Liver (tissue), 8 donors: ENCODE measurements at regions not wholly inside any gene's neighbourhood (a gene's known extent, or its start where the extent isn't known, plus 50 kb on each side); places are given as distances from the start of the nearest gene placed in this dataset.

Experiments used
- DNase-seq: peaks from one replicate; pipeline ENCODE4 v3.0.0-alpha.2; 2017; ENCODE audit warnings: low spot score
- H3K27ac ChIP-seq, 2 donors: one replicate each; pipeline ENCODE4 v1.7.0; 2013; ENCODE audit warnings: inconsistent platforms in 2 of 2, low read length in 2 of 2, control low read depth in 1 of 2, low read depth in 1 of 2, mild to moderate bottlenecking in 1 of 2
- H3K27me3 ChIP-seq, 4 donors: one replicate each; pipeline versions ENCODE4 v1.6.1 to v1.7.0; 2013; ENCODE audit warnings: low read length in 3 of 4, inconsistent platforms in 1 of 4, mild to moderate bottlenecking in 1 of 4, moderate library complexity in 1 of 4; ENCODE audit not compliant: control insufficient read depth in 4 of 4, insufficient read depth in 4 of 4
- H3K36me3 ChIP-seq, 4 donors: one replicate each; pipeline versions ENCODE4 v1.6.1 to v1.7.0; 2013; ENCODE audit warnings: low read length in 3 of 4, mild to moderate bottlenecking in 3 of 4, low read depth in 1 of 4, moderate library complexity in 1 of 4; ENCODE audit not compliant: control insufficient read depth in 4 of 4, insufficient read depth in 3 of 4
- H3K4me1 ChIP-seq, 4 donors: one replicate each; pipeline versions ENCODE4 v1.6.1 to v1.7.0; 2013; ENCODE audit warnings: low read length in 3 of 4, mild to moderate bottlenecking in 3 of 4, moderate library complexity in 1 of 4; ENCODE audit not compliant: control insufficient read depth in 4 of 4, insufficient read depth in 4 of 4
- H3K4me3 ChIP-seq, 3 donors: one replicate each; pipeline versions ENCODE4 v1.6.1 to v1.7.0; 2013; ENCODE audit warnings: low read length in 3 of 3, control low read depth in 1 of 3, low read depth in 1 of 3, mild to moderate bottlenecking in 1 of 3
- H3K9ac ChIP-seq, 2 donors: one replicate each; pipeline ENCODE4 v1.7.0; 2013; ENCODE audit warnings: low read length in 2 of 2, mild to moderate bottlenecking in 2 of 2, moderate library complexity in 2 of 2, control low read depth in 1 of 2, low read depth in 1 of 2
- H3K9me3 ChIP-seq, 4 donors: one replicate each; pipeline versions ENCODE4 v1.6.1 to v1.7.0; 2013; ENCODE audit warnings: low read length in 3 of 4; ENCODE audit not compliant: control insufficient read depth in 4 of 4
- CTCF ChIP-seq: fragments of 150-350 bp; IDR thresholded peaks from 2 replicates; pipeline ENCODE4 v1.5.1; 2017; ENCODE audit warnings: improper control_type of control experiment, low read depth, low read length; ENCODE audit not compliant: missing input control
- EGR1 ChIP-seq, 2 donors: IDR thresholded peaks; 2 replicates each; pipeline ENCODE4 v1.6.1; 2016 to 2018; ENCODE audit warnings: antibody characterized with exemption in 2 of 2, low read depth in 2 of 2
- FOXA1 ChIP-seq: IDR thresholded peaks from 2 replicates; pipeline ENCODE4 v1.6.1; 2016; ENCODE audit warnings: antibody characterized with exemption
- HNF4G ChIP-seq: IDR thresholded peaks from 2 replicates; pipeline ENCODE4 v1.6.1; 2016; ENCODE audit warnings: antibody characterized with exemption
- MAX ChIP-seq: IDR thresholded peaks from 2 replicates; pipeline ENCODE4 v1.6.1; 2016; ENCODE audit warnings: antibody characterized with exemption
- NR2F2 ChIP-seq: IDR thresholded peaks from 2 replicates; pipeline ENCODE4 v1.6.1; 2016; ENCODE audit warnings: antibody characterized with exemption
- RAD21 ChIP-seq, 2 donors: IDR thresholded peaks; 2 replicates each; pipeline ENCODE4 v1.6.1; 2016; ENCODE audit warnings: antibody characterized with exemption in 2 of 2, mild to moderate bottlenecking in 2 of 2
- REST ChIP-seq: IDR thresholded peaks from 2 replicates; pipeline ENCODE4 v1.6.1; 2016; ENCODE audit warnings: antibody characterized with exemption, mild to moderate bottlenecking
- SP1 ChIP-seq: IDR thresholded peaks from 2 replicates; pipeline ENCODE4 v1.6.1; 2018; ENCODE audit warnings: antibody characterized with exemption, mild to moderate bottlenecking
- WGBS: extraction: QIAGEN DNeasy Blood & Tissue Kit; methylation state at CpG from one replicate; pipeline ENCODE4 v1.1.7; 2013; 5-methylcytosine and 5-hydroxymethylcytosine counted together
- donor health status: healthy.
- donor health status: healthy.
- donor health status: healthy.
- donor health status: healthy.
- donor health status: healthy.

- TF ChIP-seq CTCF (no peak), NR2F2 (no peak), SP1 (no peak)
Measured at GRCh38 chr14:84040101-84040500, 1489.8 kb upstream of the FLRT2 start (continued).

- H3K27ac ChIP-seq: no peak overlapping the region
- H3K27me3 ChIP-seq: no peaks in the 10 kb centered on the region
- H3K9ac ChIP-seq: no peak overlapping the region
- no peaks in the 10 kb centered on the region for H3K36me3 ChIP-seq
- H3K9me3 ChIP-seq: no peaks in the 10 kb centered on the region
- no peak overlapping the region for H3K4me3 ChIP-seq
- no peaks in the 10 kb centered on the region for H3K4me1 ChIP-seq
- DNase-seq: no peak
- no peak for TF ChIP-seq MAX
- TF ChIP-seq RAD21 (IDR thresholded peaks at IDR 0.05): no peak
- no peak for TF ChIP-seq SP1
- no peak for TF ChIP-seq REST
- 82% methylated on average over 2 of the region's 2 CpGs for WGBS
Measured at GRCh38 chr14:84041421-84041820, 1488.5 kb upstream of the FLRT2 start.

- no peak overlapping the region for H3K9ac ChIP-seq
- TF ChIP-seq FOXA1: no peak
- no peak overlapping the region for H3K4me3 ChIP-seq
- no peak for DNase-seq
- no peak overlapping the region for H3K27ac ChIP-seq
- H3K4me1 ChIP-seq: no peaks in the 10 kb centered on the region
- no peaks in the 10 kb centered on the region for H3K9me3 ChIP-seq
- H3K36me3 ChIP-seq: no peaks in the 10 kb centered on the region
- H3K27me3 ChIP-seq: no peaks in the 10 kb centered on the region
- WGBS: 44% methylated on average over 1 of the region's 1 CpG
Measured at GRCh38 chr14:84042992-84043391, 1487.0 kb upstream of the FLRT2 start.

GRCh38 chr14:84064316-84065125, 1465.4 kb upstream of the FLRT2 start:
- TF ChIP-seq EGR1 (IDR thresholded peaks at IDR 0.05; ENCODE audit: low read depth in 2 of 2) (no peak), HNF4G (no peak)
- WGBS: 53% methylated on average over 3 of the region's 3 CpGs
- no peaks in the 10 kb centered on the region for H3K4me1 ChIP-seq
- no peak for DNase-seq
- H3K36me3 ChIP-seq: no peaks in the 10 kb centered on the region
- no peak overlapping the region for H3K27ac ChIP-seq
- H3K4me3 ChIP-seq: no peak overlapping the region
- H3K9ac ChIP-seq: no peak overlapping the region
- peaks cover 0 to 2% (median 0%) of the 10 kb centered on the region in 4 donors for H3K27me3 ChIP-seq
- no peaks in the 10 kb centered on the region for H3K9me3 ChIP-seq
